GM06990 (cell line): ENCODE measurements at regions not wholly inside any gene's neighbourhood (a gene's known extent, or its start where the extent isn't known, plus 50 kb on each side); places are given as distances from the start of the nearest gene placed in this dataset.

Source experiments
- DNase-seq: peaks from one replicate; pipeline ENCODE4 v3.0.0-alpha.2; 2011; ENCODE audit not compliant: insufficient read length; ENCODE audit errors: extremely low read depth
- H3K27me3 ChIP-seq: replicated peaks from 2 replicates; pipeline ENCODE4 v1.6.0; 2011; ENCODE audit warnings: low read length; ENCODE audit not compliant: control insufficient read depth, insufficient read depth
- H3K36me3 ChIP-seq: 2 replicates; pipeline ENCODE4 v1.5.1; 2011; ENCODE audit warnings: low read length; ENCODE audit not compliant: control insufficient read depth, insufficient read depth
- H3K4me3 ChIP-seq: replicated peaks from 2 replicates; pipeline ENCODE4 v1.5.1; 2011; ENCODE audit warnings: low read depth, mild to moderate bottlenecking, control low read depth, low read length
- TF ChIP-seq, protein P1 (sequence below): IDR thresholded peaks from 2 replicates; pipeline ENCODE4 v1.5.1; 2011; ENCODE audit warnings: low read length, control low read depth, mild to moderate bottlenecking, inconsistent platforms; ENCODE audit not compliant: insufficient read depth, poor library complexity, severe bottlenecking

DNA sequence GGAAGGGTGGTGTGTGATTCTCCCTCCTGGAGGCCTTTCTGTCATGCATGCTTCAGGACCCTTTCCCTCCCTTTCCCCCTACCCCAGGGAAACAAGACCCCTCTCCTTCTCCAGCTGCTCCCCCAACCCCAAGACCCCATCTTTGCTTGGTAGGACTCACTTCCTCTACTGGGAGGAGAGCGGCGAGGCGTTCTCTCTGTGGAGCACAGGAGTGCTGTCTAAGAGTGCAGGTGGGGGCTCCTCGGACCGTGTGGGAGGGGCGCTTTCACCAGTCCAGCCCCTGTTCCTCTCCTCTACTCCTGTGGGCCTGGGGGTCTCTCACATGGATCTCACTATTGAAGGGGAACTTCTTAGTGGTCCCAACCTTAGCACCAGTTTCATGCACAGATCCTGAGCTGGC lies 456.1 kb upstream of the ASIC2 start:
- H3K27me3 ChIP-seq, result peaks cover 1% of the 10 kb centered on the region; the same call in 1 of the 2 replicates
- DNase-seq, result no peak
- no peak overlapping the region for H3K4me3 ChIP-seq
- TF ChIP-seq, protein P1, sequence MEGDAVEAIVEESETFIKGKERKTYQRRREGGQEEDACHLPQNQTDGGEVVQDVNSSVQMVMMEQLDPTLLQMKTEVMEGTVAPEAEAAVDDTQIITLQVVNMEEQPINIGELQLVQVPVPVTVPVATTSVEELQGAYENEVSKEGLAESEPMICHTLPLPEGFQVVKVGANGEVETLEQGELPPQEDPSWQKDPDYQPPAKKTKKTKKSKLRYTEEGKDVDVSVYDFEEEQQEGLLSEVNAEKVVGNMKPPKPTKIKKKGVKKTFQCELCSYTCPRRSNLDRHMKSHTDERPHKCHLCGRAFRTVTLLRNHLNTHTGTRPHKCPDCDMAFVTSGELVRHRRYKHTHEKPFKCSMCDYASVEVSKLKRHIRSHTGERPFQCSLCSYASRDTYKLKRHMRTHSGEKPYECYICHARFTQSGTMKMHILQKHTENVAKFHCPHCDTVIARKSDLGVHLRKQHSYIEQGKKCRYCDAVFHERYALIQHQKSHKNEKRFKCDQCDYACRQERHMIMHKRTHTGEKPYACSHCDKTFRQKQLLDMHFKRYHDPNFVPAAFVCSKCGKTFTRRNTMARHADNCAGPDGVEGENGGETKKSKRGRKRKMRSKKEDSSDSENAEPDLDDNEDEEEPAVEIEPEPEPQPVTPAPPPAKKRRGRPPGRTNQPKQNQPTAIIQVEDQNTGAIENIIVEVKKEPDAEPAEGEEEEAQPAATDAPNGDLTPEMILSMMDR, result no peak
- H3K36me3 ChIP-seq, result no peaks in the 10 kb centered on the region

DNA sequence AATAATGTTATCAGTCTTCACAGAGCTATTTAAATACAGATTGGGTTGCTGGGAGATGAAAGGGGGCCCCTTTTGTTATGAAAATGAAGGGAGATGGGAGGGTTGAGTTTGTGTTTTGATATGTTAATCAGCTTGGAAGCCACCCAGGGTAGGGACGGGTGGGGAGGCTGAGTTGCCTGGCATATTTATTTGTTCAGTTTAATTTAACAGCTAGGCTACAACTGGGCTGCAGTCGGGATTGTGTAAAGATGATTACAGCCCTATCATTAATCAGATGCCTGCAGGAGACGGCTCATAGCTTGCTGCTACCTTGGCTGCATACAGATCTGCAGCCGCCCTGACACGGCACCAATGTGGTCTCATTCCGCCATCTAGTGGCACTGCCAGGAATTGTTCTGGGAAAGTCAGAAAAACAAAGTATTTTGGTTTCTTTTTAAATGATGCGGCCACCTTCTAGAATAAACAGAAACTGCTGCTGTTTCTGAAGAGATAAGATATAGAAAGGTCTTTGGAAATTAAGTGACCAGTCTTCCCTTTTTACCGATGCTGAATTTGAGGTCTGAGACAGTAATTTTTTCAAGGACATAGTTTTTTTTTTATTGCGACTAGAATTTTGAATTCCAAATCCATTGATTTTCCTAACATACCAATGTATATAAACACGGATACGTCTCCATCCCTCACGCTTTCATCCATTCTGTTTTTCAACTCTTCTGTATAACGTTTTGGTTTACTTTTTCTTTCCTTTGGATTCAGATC lies 458.0 kb upstream of the ASIC2 start:
- TF ChIP-seq, protein P1, result peak; percentile 84
- H3K4me3 ChIP-seq, result no peak overlapping the region
- H3K36me3 ChIP-seq, result no peaks in the 10 kb centered on the region
- DNase-seq, result peak; percentile 14
- H3K27me3 ChIP-seq, result peaks cover 1% of the 10 kb centered on the region; the same call in 1 of the 2 replicates

DNA sequence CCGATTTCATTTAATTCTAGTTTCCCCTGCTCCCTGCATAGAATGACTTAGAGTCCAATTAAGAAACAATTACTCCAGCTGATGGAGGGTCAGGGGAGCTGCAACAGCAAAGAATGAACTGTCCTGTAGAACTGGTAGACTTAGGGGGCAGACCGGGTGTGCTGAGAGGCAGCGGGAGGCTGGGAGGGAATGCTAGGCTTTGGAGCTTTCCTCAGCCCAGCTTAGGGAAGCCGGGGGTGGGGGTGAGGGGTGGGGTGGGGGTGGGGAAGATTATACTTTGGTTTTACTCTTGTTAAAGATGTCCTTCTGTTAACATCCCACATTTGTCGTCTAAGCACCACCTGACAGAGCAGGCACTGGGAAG lies 458.6 kb upstream of the ASIC2 start:
- no peak overlapping the region for H3K4me3 ChIP-seq
- TF ChIP-seq, protein P1, result no peak
- no peaks in the 10 kb centered on the region for H3K36me3 ChIP-seq
- peaks cover 1% of the 10 kb centered on the region; the same call in 1 of the 2 replicates for H3K27me3 ChIP-seq
- no peak for DNase-seq

GRCh38 chr17:33753452-33753851 lies 460.4 kb upstream of the ASIC2 start:
- no peaks in the 10 kb centered on the region for H3K36me3 ChIP-seq
- TF ChIP-seq, protein P1, result no peak
- no peak overlapping the region for H3K4me3 ChIP-seq
- no peak for DNase-seq
- no peaks in the 10 kb centered on the region; the same call in 1 of the 2 replicates for H3K27me3 ChIP-seq

DNA sequence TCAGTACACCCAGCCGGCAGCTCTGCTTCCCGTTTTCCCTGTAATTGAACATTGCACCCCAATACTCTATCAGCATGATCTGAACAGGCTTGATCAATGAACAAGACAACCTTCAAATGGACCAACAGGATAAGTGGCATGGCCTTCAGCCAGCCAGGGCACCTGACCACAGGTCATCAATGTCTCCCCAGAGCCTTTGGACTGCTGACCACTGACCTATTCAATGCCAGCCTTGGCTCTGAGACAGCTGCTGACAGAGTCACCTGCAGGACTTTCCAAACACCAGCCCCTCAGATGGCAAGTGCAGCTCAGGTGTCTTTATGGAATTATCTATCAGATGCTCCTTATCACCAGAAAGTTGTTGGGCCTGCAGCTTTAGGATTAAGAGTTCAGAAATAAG lies 462.9 kb upstream of the ASIC2 start:
- no peak for DNase-seq
- H3K4me3 ChIP-seq, result no peak overlapping the region
- no peaks in the 10 kb centered on the region; the same call in 1 of the 2 replicates for H3K27me3 ChIP-seq
- TF ChIP-seq, protein P1, result no peak
- no peaks in the 10 kb centered on the region for H3K36me3 ChIP-seq
